ENCODE measurements at regions not wholly inside any gene's neighbourhood (a gene's known extent, or its start where the extent isn't known, plus 50 kb on each side); places are given as distances from the start of the nearest gene placed in this dataset.

DNA sequence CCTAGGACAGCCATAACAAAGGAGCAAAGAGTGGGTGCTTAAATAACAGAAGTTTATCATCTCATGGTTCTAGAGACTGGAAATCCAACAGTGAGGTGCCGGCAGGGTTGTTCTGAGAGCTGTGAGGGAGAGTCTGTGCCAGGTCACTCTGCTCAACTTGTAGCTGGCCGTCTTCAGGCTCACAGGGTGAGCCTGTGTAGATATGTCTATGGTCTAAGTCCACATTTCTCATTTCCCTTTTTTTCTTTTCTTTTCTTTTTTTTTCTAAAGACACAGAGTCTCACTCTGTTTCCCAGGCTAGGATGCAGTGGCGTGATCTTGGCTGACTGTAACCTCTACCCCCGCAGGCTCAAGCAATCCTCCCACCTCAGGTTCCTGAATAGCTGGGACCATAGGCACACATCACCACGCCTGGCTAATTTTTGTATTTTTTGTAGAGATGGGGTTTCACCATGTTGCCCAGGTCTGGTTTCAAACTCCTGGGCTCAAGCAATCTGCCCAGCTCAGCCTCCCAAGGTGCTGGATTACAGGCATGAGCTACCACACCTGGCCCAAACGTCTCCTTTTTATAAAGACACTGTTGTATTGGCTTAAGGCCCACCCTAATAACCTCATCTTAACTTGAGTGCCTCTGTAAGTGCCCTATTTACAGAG is 142.2 kb downstream of the SP3 start:
- Mint-ChIP-seq H3K27ac (no peak overlapping the region), H3K4me1 (no peaks in the 10 kb centered on the region), H3K9me3 (no peaks in the 10 kb centered on the region), H3K27me3 (peaks cover 30% of the 10 kb centered on the region), H3K36me3 (ENCODE audit: low read depth) (no peaks in the 10 kb centered on the region), H3K4me3 (no peak overlapping the region)
- ATAC-seq (replicated peaks): no peak

DNA sequence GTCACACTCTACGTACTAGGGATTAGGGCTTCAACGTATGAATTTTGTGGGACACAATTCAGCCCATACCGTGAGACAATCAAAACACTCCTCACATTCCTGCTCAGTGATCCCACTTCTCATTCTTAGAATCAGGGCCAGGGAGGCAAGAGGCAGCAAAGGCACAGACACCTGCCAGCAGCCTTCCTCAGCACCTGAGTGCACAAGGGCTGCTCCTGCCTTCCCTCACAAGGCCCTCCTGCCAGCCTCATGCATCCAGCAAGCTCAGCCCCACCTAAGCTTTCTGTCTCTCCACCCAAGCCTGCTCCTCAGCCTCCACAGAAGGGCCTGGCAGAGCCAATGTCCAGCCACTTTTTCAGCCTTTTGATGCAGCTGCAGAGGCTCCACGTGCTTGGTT is 141.6 kb downstream of the SP3 start:
- no peaks in the 10 kb centered on the region for H3K4me1 Mint-ChIP-seq
- H3K36me3 Mint-ChIP-seq (ENCODE audit: low read depth): no peaks in the 10 kb centered on the region
- H3K27me3 Mint-ChIP-seq: peaks cover 33% of the 10 kb centered on the region
- H3K4me3 Mint-ChIP-seq: no peak overlapping the region
- H3K9me3 Mint-ChIP-seq: no peaks in the 10 kb centered on the region
- H3K27ac Mint-ChIP-seq: no peak overlapping the region
- ATAC-seq (replicated peaks): no peak

GRCh38 chr2:173828189-173829142 is 136.7 kb downstream of the SP3 start:
- Mint-ChIP-seq H3K4me1 (no peaks in the 10 kb centered on the region), H3K27me3 (peaks cover 22% of the 10 kb centered on the region), H3K9me3 (no peaks in the 10 kb centered on the region), H3K27ac (no peak overlapping the region), H3K36me3 (ENCODE audit: low read depth) (no peaks in the 10 kb centered on the region), H3K4me3 (no peak overlapping the region)
- no peak for ATAC-seq (replicated peaks)

- H3K27me3 Mint-ChIP-seq: peaks cover 22% of the 10 kb centered on the region
- H3K36me3 Mint-ChIP-seq (ENCODE audit: low read depth): no peaks in the 10 kb centered on the region
- no peak overlapping the region for H3K4me3 Mint-ChIP-seq
- H3K27ac Mint-ChIP-seq: no peak overlapping the region
- H3K9me3 Mint-ChIP-seq: no peaks in the 10 kb centered on the region
- no peaks in the 10 kb centered on the region for H3K4me1 Mint-ChIP-seq
- ATAC-seq (replicated peaks): no peak
These were observed 135.4 kb downstream of the SP3 start for GRCh38 chr2:173829727-173830126.

GRCh38 chr2:173830170-173830569 is 135.0 kb downstream of the SP3 start:
- H3K36me3 Mint-ChIP-seq (ENCODE audit: low read depth): no peaks in the 10 kb centered on the region
- H3K9me3 Mint-ChIP-seq: no peaks in the 10 kb centered on the region
- H3K27ac Mint-ChIP-seq: no peak overlapping the region
- no peaks in the 10 kb centered on the region for H3K4me1 Mint-ChIP-seq
- no peak for ATAC-seq (replicated peaks)
- peaks cover 22% of the 10 kb centered on the region for H3K27me3 Mint-ChIP-seq
- no peak overlapping the region for H3K4me3 Mint-ChIP-seq

- Mint-ChIP-seq H3K4me3 (no peak overlapping the region), H3K9me3 (no peaks in the 10 kb centered on the region), H3K27ac (no peak overlapping the region), H3K36me3 (ENCODE audit: low read depth) (no peaks in the 10 kb centered on the region), H3K4me1 (no peaks in the 10 kb centered on the region), H3K27me3 (peaks cover 17% of the 10 kb centered on the region)
- ATAC-seq (replicated peaks): no peak
These were observed 133.6 kb downstream of the SP3 start for GRCh38 chr2:173831312-173832229.

GRCh38 chr2:173834141-173834540 is 131.0 kb downstream of the SP3 start:
- no peak overlapping the region for H3K27ac Mint-ChIP-seq
- no peaks in the 10 kb centered on the region for H3K9me3 Mint-ChIP-seq
- H3K36me3 Mint-ChIP-seq (ENCODE audit: low read depth): no peaks in the 10 kb centered on the region
- H3K4me3 Mint-ChIP-seq: no peak overlapping the region
- H3K27me3 Mint-ChIP-seq: peaks cover 10% of the 10 kb centered on the region
- no peaks in the 10 kb centered on the region for H3K4me1 Mint-ChIP-seq
- ATAC-seq (replicated peaks): no peak

DNA sequence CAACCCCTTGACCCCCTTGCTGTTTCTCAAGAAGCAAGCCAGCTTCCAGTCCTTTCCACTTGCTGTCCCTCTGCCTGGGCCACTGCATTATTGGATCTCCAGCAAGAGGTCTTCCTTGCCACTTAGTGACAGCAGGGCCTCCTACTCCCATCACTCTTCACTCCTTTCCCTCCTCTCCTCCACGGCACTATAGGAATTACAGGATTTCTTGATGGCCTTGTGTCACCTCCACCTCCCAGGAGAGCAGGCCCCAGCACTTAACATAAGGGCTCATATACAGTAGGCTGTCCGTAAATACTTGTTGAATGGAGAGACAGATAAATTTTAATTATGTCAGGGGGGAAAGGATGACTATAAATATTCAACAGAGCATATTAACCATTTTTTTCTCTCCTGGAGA is 129.4 kb downstream of the SP3 start:
- Mint-ChIP-seq H3K27me3 (peaks cover 2% of the 10 kb centered on the region), H3K36me3 (ENCODE audit: low read depth) (no peaks in the 10 kb centered on the region), H3K4me1 (no peaks in the 10 kb centered on the region), H3K9me3 (no peaks in the 10 kb centered on the region), H3K4me3 (no peak overlapping the region), H3K27ac (no peak overlapping the region)
- ATAC-seq (replicated peaks): no peak

GRCh38 chr2:173841110-173841509 is 124.1 kb downstream of the SP3 start:
- H3K9me3 Mint-ChIP-seq: no peaks in the 10 kb centered on the region
- no peaks in the 10 kb centered on the region for H3K4me1 Mint-ChIP-seq
- ATAC-seq (replicated peaks): no peak
- no peaks in the 10 kb centered on the region for H3K36me3 Mint-ChIP-seq (ENCODE audit: low read depth)
- no peak overlapping the region for H3K4me3 Mint-ChIP-seq
- H3K27me3 Mint-ChIP-seq: peaks cover 21% of the 10 kb centered on the region
- no peak overlapping the region for H3K27ac Mint-ChIP-seq

- Mint-ChIP-seq H3K4me1 (no peaks in the 10 kb centered on the region), H3K9me3 (no peaks in the 10 kb centered on the region), H3K36me3 (ENCODE audit: low read depth) (no peaks in the 10 kb centered on the region)
These were observed 121.6 kb downstream of the SP3 start for GRCh38 chr2:173843526-173843925.

GRCh38 chr2:173851141-173851641 is 114.0 kb downstream of the SP3 start:
- no peak overlapping the region for H3K27ac Mint-ChIP-seq
- H3K9me3 Mint-ChIP-seq: no peaks in the 10 kb centered on the region
- H3K36me3 Mint-ChIP-seq (ENCODE audit: low read depth): no peaks in the 10 kb centered on the region
- no peak for ATAC-seq (replicated peaks)
- H3K4me1 Mint-ChIP-seq: no peaks in the 10 kb centered on the region
- peaks cover 24% of the 10 kb centered on the region for H3K27me3 Mint-ChIP-seq
- no peak overlapping the region for H3K4me3 Mint-ChIP-seq

More at GRCh38 chr2:173843526-173843925, 121.6 kb downstream of the SP3 start:
- no peak overlapping the region for H3K4me3 Mint-ChIP-seq
- no peak for ATAC-seq (replicated peaks)
- H3K27me3 Mint-ChIP-seq: peaks cover 38% of the 10 kb centered on the region
- H3K27ac Mint-ChIP-seq: no peak overlapping the region

DNA sequence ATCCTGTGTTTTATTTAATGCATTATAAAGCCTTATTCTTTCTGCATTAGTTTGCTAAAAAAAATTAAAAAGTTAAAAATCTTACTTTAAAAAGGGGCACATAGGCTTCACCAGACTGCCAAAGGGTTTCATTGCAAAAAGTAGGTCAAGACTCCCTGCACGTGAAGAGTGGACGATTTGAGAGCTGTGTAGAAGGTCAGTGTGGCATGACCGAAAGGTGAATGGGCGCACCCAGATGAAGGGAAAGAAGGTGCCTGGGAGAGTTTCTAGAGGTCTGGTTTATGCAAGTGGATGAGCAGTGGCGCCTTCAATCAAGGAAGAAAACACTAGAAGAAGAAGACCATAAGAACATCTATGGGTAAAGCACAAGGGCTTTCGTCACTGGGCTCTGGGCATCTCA is 111.0 kb downstream of the SP3 start:
- H3K27ac Mint-ChIP-seq: no peak overlapping the region
- no peaks in the 10 kb centered on the region for H3K4me1 Mint-ChIP-seq
- H3K36me3 Mint-ChIP-seq (ENCODE audit: low read depth): no peaks in the 10 kb centered on the region
- H3K27me3 Mint-ChIP-seq: peaks cover 14% of the 10 kb centered on the region
- H3K9me3 Mint-ChIP-seq: no peaks in the 10 kb centered on the region
- no peak overlapping the region for H3K4me3 Mint-ChIP-seq
- no peak for ATAC-seq (replicated peaks)

DNA sequence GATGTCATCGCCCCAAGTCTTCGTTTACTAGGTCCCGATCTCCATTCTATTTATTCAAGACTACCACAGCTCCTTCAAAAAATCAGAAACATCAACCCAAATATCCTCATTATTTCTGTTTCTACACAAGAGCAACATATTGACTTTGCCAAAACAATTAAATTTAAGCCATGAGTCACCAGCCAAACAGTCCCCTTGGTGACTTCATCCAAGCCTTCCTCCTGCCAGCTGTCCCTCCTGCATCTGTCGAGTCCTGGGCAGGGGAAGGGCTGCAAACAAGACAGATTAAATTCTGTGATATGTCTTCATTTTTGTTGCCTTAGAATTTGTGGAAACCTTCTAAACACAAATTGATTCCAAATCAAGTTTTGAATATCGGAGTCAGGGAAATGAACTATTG is 110.3 kb downstream of the SP3 start:
- no peaks in the 10 kb centered on the region for H3K4me1 Mint-ChIP-seq
- peaks cover 11% of the 10 kb centered on the region for H3K27me3 Mint-ChIP-seq
- H3K27ac Mint-ChIP-seq: no peak overlapping the region
- ATAC-seq (replicated peaks): no peak
- no peak overlapping the region for H3K4me3 Mint-ChIP-seq
- no peaks in the 10 kb centered on the region for H3K9me3 Mint-ChIP-seq
- H3K36me3 Mint-ChIP-seq (ENCODE audit: low read depth): no peaks in the 10 kb centered on the region

GRCh38 chr2:173855661-173856060 is 109.5 kb downstream of the SP3 start:
- no peak overlapping the region for H3K27ac Mint-ChIP-seq
- no peaks in the 10 kb centered on the region for H3K36me3 Mint-ChIP-seq (ENCODE audit: low read depth)
- no peaks in the 10 kb centered on the region for H3K9me3 Mint-ChIP-seq
- no peak overlapping the region for H3K4me3 Mint-ChIP-seq
- H3K4me1 Mint-ChIP-seq: peaks cover 1% of the 10 kb centered on the region
- peaks cover 13% of the 10 kb centered on the region for H3K27me3 Mint-ChIP-seq
- ATAC-seq (replicated peaks): no peak
